A549 (cell line): ENCODE measurements at regions not wholly inside any gene's neighbourhood (a gene's known extent, or its start where the extent isn't known, plus 50 kb on each side); places are given as distances from the start of the nearest gene placed in this dataset.

Source experiments
- ATAC-seq, 2 experiments: fragments of 200-7000 bp in 1 of 2; fragments of >200 bp in 1 of 2; cut with Nextera tagmentation in 1 of 2; cut with Tn5 transposase in 1 of 2; 3 replicates each; pipeline versions ENCODE4 v1.8.0 to v1.9.1; 2018 to 2020; ENCODE audit warnings: mild to moderate bottlenecking in 1 of 2, moderate library complexity in 1 of 2
- CTCF ChIA-PET: fragments of 300-600 bp; sonication (Branson Sonifier 250); formaldehyde crosslinking; extraction: SDS; loops from one replicate; lab custom pipeline; 2021; ENCODE audit warnings: antibody characterized with exemption, inconsistent platforms; lab: Yijun Ruan, JAX
- POLR2A ChIA-PET: fragments of 350-600 bp; formaldehyde crosslinking; extraction: SDS; loops from one replicate; lab custom pipeline; 2021; ENCODE audit warnings: antibody characterized with exemption, inconsistent platforms; lab: Yijun Ruan, JAX
- DNase-seq, 2 experiments: peaks; one replicate each; pipeline versions ENCODE4 v3.0.0 to v3.0.0-alpha.2; 2011 to 2016; ENCODE audit warnings: low read depth in 1 of 2, low spot score in 1 of 2
- FAIRE-seq: peaks from 2 replicates; lab custom pipeline; 2011; peaks lifted over from hg19 to GRCh38; lab: Jason Lieb, UNC
- H3K27ac ChIP-seq, 2 experiments: fragments of >200 bp; sonication (Bioruptor Twin); formaldehyde crosslinking; 3 replicates each; pipeline ENCODE4 v1.5.1; 2016 to 2017
- H3K4me1 ChIP-seq: fragments of >200 bp; sonication (Bioruptor Twin); formaldehyde crosslinking; 3 replicates; pipeline ENCODE4 v1.6.1; 2016
- H3K4me2 ChIP-seq: fragments of >200 bp; sonication (Bioruptor Twin); formaldehyde crosslinking; 3 replicates; pipeline ENCODE4 v1.6.1; 2016
- H3K4me3 ChIP-seq: fragments of >200 bp; sonication (Bioruptor Twin); formaldehyde crosslinking; 3 replicates; pipeline ENCODE4 v1.5.1; 2016
- H3K9me3 ChIP-seq: fragments of >200 bp; sonication (Bioruptor Twin); formaldehyde crosslinking; 3 replicates; pipeline ENCODE4 v1.6.1; 2016
- CBX8 ChIP-seq: fragments of 200-600 bp; sonication (generic); IDR thresholded peaks from 2 replicates; pipeline ENCODE4 v1.6.1; 2016
- CEBPB ChIP-seq, 2 experiments: fragments of >200 bp in 1 of 2; sonication (Bioruptor Twin) in 1 of 2; formaldehyde crosslinking in 1 of 2; IDR thresholded peaks; 2 replicates each; pipeline ENCODE4 v1.6.1; 2012 to 2016
- EP300 ChIP-seq, 2 experiments: fragments of >200 bp; sonication (Bioruptor Twin); formaldehyde crosslinking; IDR thresholded peaks; 2 replicates in 1 of 2; 3 replicates in 1 of 2; pipeline ENCODE4 v1.6.1; 2016 to 2017
- FOSL2 ChIP-seq, 2 experiments: fragments of 450-650 bp in 1 of 2; fragments of >200 bp in 1 of 2; sonication (Bioruptor Twin) in 1 of 2; formaldehyde crosslinking; IDR thresholded peaks; 2 replicates each; pipeline versions ENCODE4 v1.5.0 to v1.6.1; 2016 to 2020; ENCODE audit warnings: mild to moderate bottlenecking in 1 of 2, moderate library complexity in 1 of 2
- FOXS1 ChIP-seq: fragments of 250-450 bp; sonication (Bioruptor Pico); IDR thresholded peaks from 2 replicates; pipeline ENCODE4 v1.5.0; 2020; ENCODE audit warnings: mild to moderate bottlenecking, moderate library complexity
- GATA3 ChIP-seq: IDR thresholded peaks from 2 replicates; pipeline ENCODE4 v1.6.1; 2012; ENCODE audit warnings: borderline replicate concordance
- HDAC2 ChIP-seq: fragments of 200-600 bp; sonication (generic); IDR thresholded peaks from 2 replicates; pipeline ENCODE4 v1.6.1; 2016
- HMGXB4 ChIP-seq: fragments of 250-450 bp; sonication (Bioruptor Pico); IDR thresholded peaks from 2 replicates; pipeline ENCODE4 v1.5.0; 2021; ENCODE audit warnings: mild to moderate bottlenecking, moderate library complexity, borderline replicate concordance
- JUNB ChIP-seq: fragments of >200 bp; sonication (Bioruptor Twin); formaldehyde crosslinking; IDR thresholded peaks from 2 replicates; pipeline ENCODE4 v1.6.1; 2016
- KDM1A ChIP-seq: fragments of 200-600 bp; sonication (generic); IDR thresholded peaks from 2 replicates; pipeline ENCODE4 v1.6.1; 2016; ENCODE audit warnings: low read depth, mild to moderate bottlenecking
- MAFK ChIP-seq: fragments of 450-650 bp; IDR thresholded peaks from 2 replicates; pipeline ENCODE4 v1.6.1; 2014; ENCODE audit not compliant: partially characterized antibody
- MAX ChIP-seq: IDR thresholded peaks from 2 replicates; pipeline ENCODE4 v1.6.1; 2012
- MAZ ChIP-seq: fragments of 150-350 bp; IDR thresholded peaks from 2 replicates; pipeline ENCODE4 v1.6.1; 2014; ENCODE audit warnings: antibody characterized with exemption, low read depth, low read length, borderline replicate concordance
- NFE2L2 ChIP-seq: fragments of 150-350 bp; conservative IDR thresholded peaks from 2 replicates; pipeline ENCODE4 v1.6.1; 2014; ENCODE audit warnings: low read length
- PHF8 ChIP-seq: fragments of 200-600 bp; sonication (generic); IDR thresholded peaks from 2 replicates; pipeline ENCODE4 v1.6.1; 2016; ENCODE audit warnings: low read depth, mild to moderate bottlenecking, antibody characterized with exemption, moderate library complexity, borderline replicate concordance
- POLR2A ChIP-seq: IDR thresholded peaks from 2 replicates; pipeline ENCODE4 v1.6.1; 2012; ENCODE audit warnings: mild to moderate bottlenecking, low read length
- RAD21 ChIP-seq, 2 experiments: fragments of >200 bp in 1 of 2; sonication (Bioruptor Twin) in 1 of 2; formaldehyde crosslinking in 1 of 2; IDR thresholded peaks in 1 of 2; conservative IDR thresholded peaks in 1 of 2; 2 replicates in 1 of 2; 3 replicates in 1 of 2; pipeline ENCODE4 v1.6.1; 2012 to 2018; ENCODE audit warnings: inconsistent platforms in 1 of 2
- REST ChIP-seq: fragments of 200-600 bp; sonication (generic); IDR thresholded peaks from 2 replicates; pipeline ENCODE4 v1.6.1; 2016; ENCODE audit warnings: antibody characterized with exemption, mild to moderate bottlenecking, moderate library complexity
- RNF2 ChIP-seq: fragments of 200-600 bp; sonication (generic); IDR thresholded peaks from 2 replicates; pipeline ENCODE4 v1.6.1; 2016; ENCODE audit warnings: low read depth, mild to moderate bottlenecking, antibody characterized with exemption, moderate library complexity, borderline replicate concordance
- SMC3 ChIP-seq: fragments of >200 bp; sonication (Bioruptor Twin); formaldehyde crosslinking; IDR thresholded peaks from 3 replicates; pipeline ENCODE4 v1.6.1; 2018; ENCODE audit warnings: inconsistent platforms
- ZSCAN20 ChIP-seq: fragments of 250-450 bp; sonication (Bioruptor Pico); IDR thresholded peaks from 2 replicates; pipeline ENCODE4 v1.8.0; 2022; ENCODE audit warnings: mild to moderate bottlenecking, moderate library complexity
- WGBS: methylation state at CpG from one replicate; pipeline ENCODE4 v1.1.6; 2017; ENCODE audit errors: missing lambda C conversion rate; 5-methylcytosine and 5-hydroxymethylcytosine counted together
- TF ChIP-seq, protein P1 (sequence below): fragments of >200 bp; sonication (Bioruptor Twin); formaldehyde crosslinking; IDR thresholded peaks from 2 replicates; pipeline ENCODE4 v1.6.1; 2016

DNA sequence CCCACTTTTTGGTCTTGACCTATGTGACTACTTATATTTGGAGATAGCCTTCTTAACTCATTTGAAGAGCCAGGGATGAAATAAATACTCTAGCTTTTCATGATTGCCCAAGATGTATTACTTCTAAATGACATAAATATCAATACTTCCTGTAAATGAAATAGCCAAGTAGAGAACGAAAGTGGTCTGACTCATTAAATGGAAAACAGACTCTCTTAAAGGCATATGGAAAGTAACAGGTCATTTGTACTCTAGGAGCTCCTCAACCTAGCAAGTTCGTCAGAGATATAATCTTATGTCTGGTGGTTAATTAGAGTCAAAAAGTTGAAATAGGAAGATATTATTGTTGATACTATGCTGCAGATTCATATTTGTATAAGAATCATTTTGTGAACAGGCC lies 1105.4 kb downstream of the TUSC7 start:
- DNase-seq = no peak
- Histone ChIP-seq H3K4me2 (no peak overlapping the region), H3K9me3 (no peaks in the 10 kb centered on the region), H3K4me3 (no peak overlapping the region), H3K27ac (no peak overlapping the region), H3K4me1 (no peaks in the 10 kb centered on the region)
- CTCF ChIA-PET = no interaction called here
- ATAC-seq = no peak
- POLR2A ChIA-PET = no interaction called here
- TF ChIP-seq, protein P1, sequence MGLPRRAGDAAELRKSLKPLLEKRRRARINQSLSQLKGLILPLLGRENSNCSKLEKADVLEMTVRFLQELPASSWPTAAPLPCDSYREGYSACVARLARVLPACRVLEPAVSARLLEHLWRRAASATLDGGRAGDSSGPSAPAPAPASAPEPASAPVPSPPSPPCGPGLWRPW = no peak
- TF ChIP-seq MAZ = no peak
- 36% methylated on average over 2 of the region's 2 CpGs for WGBS
- no peak for FAIRE-seq

GRCh38 chr3:117817103-117817502 lies 1107.5 kb downstream of the TUSC7 start:
- ChIA-PET CTCF (no interaction called here), POLR2A (no interaction called here)
- H3K4me3 ChIP-seq = no peak overlapping the region
- H3K4me1 ChIP-seq = peaks cover 14% of the 10 kb centered on the region
- DNase-seq = no peak
- no peaks in the 10 kb centered on the region for H3K9me3 ChIP-seq
- 63% methylated on average over 2 of the region's 2 CpGs for WGBS
- TF ChIP-seq PHF8 = no peak
- TF ChIP-seq MAFK = peak; percentile 70
- ATAC-seq = no peak
- no peak overlapping the region for H3K4me2 ChIP-seq
- no peak overlapping the region for H3K27ac ChIP-seq
- FAIRE-seq = no peak

- DNase-seq = no peak
- Histone ChIP-seq H3K9me3 (no peaks in the 10 kb centered on the region), H3K4me3 (no peak overlapping the region), H3K4me2 (no peak overlapping the region), H3K4me1 (peaks cover 14% of the 10 kb centered on the region), H3K27ac (no peak overlapping the region)
- TF ChIP-seq NFE2L2 (no peak), ZSCAN20 (no peak), HMGXB4 (CRISPR knock-in tag) (no peak), HDAC2 (no peak)
- TF ChIP-seq, protein P1 = no peak
- no peak for ATAC-seq
- ChIA-PET POLR2A (no interaction called here), CTCF (no interaction called here)
- 84% methylated on average over 1 of the region's 1 CpG for WGBS
- no peak for FAIRE-seq
Measured at GRCh38 chr3:117818592-117818991, 1109.0 kb downstream of the TUSC7 start.

GRCh38 chr3:117820658-117821299 lies 1111.2 kb downstream of the TUSC7 start:
- 19% methylated on average over 3 of the region's 3 CpGs for WGBS
- TF ChIP-seq FOSL2 (IDR thresholded peaks at IDR 0.05) (peak; percentile 43; the same call in 1 of the 2 replicates), FOSL2 (CRISPR knock-in tag; IDR thresholded peaks at IDR 0.05) (peak; percentile 53), JUNB (peak; percentile 66; the same call in 1 of the 2 replicates), KDM1A (no peak)
- Histone ChIP-seq H3K9me3 (no peaks in the 10 kb centered on the region), H3K4me2 (peak overlapping the region; percentile 48), H3K4me3 (no peak overlapping the region), H3K4me1 (peaks cover 14% of the 10 kb centered on the region), H3K27ac (peak overlapping the region; percentile 45 to 50)
- ChIA-PET CTCF (no interaction called here), POLR2A (no interaction called here)
- ATAC-seq (peak; percentile 49 to 59; a peak in 2 of 6 replicates), FAIRE-seq (peak; percentile 68), DNase-seq (peak in 1 of 2 experiments; percentile 12)

GRCh38 chr3:117822416-117822815 lies 1112.8 kb downstream of the TUSC7 start:
- FAIRE-seq = no peak
- ChIA-PET POLR2A (no interaction called here), CTCF (no interaction called here)
- WGBS = 93% methylated on average over 1 of the region's 1 CpG
- no peak for DNase-seq
- no peak overlapping the region for H3K27ac ChIP-seq
- no peak for ATAC-seq
- no peak overlapping the region for H3K4me3 ChIP-seq
- peaks cover 14% of the 10 kb centered on the region for H3K4me1 ChIP-seq
- H3K4me2 ChIP-seq = no peak overlapping the region
- no peaks in the 10 kb centered on the region for H3K9me3 ChIP-seq
- TF ChIP-seq MAX (no peak), RAD21 (conservative IDR thresholded peaks at IDR 0.05 in 1 of 2, IDR thresholded peaks at IDR 0.05 in 1 of 2) (no peak), SMC3 (no peak), MAZ (no peak), REST (no peak), RNF2 (no peak), POLR2A (no peak), EP300 (IDR thresholded peaks at IDR 0.05) (no peak), FOXS1 (CRISPR knock-in tag) (no peak), CEBPB (IDR thresholded peaks at IDR 0.05) (no peak), CBX8 (no peak), GATA3 (no peak)
